CD4-positive, alpha-beta memory T cell (primary cell): ENCODE measurements at regions not wholly inside any gene's neighbourhood (a gene's known extent, or its start where the extent isn't known, plus 50 kb on each side); places are given as distances from the start of the nearest gene placed in this dataset.

Experiments used
- CTCF ChIA-PET: fragments of 350-600 bp; sonication (Branson Sonifier 250); formaldehyde crosslinking; loops from one replicate; lab custom pipeline; 2021; ENCODE audit warnings: inconsistent platforms; ENCODE audit not compliant: partially characterized antibody; lab: Charles Lee
- POLR2A ChIA-PET: fragments of 350-600 bp; sonication (Branson Sonifier 250); formaldehyde crosslinking; loops from one replicate; lab custom pipeline; 2021; ENCODE audit not compliant: partially characterized antibody; lab: Charles Lee
- DNase-seq, 5 donors: peaks; one replicate each; pipeline versions ENCODE4 v3.0.0 to v3.0.0-alpha.2; 2020 to 2022; ENCODE audit warnings: mixed read lengths in 1 of 5
- H3K27ac ChIP-seq: one replicate; pipeline ENCODE4 v1.7.0; 2013; ENCODE audit warnings: low read depth, low read length
- H3K27me3 ChIP-seq: 2 replicates; pipeline ENCODE4 v1.7.0; 2013; ENCODE audit warnings: mild to moderate bottlenecking, low read length, moderate library complexity; ENCODE audit not compliant: insufficient read depth
- H3K36me3 ChIP-seq: 2 replicates; pipeline ENCODE4 v1.7.0; 2013; ENCODE audit warnings: mild to moderate bottlenecking, low read length, moderate library complexity; ENCODE audit not compliant: insufficient read depth
- H3K4me1 ChIP-seq: 2 replicates; pipeline ENCODE4 v1.7.0; 2013; ENCODE audit warnings: mild to moderate bottlenecking, low read length, moderate library complexity; ENCODE audit not compliant: insufficient read depth
- H3K4me3 ChIP-seq, 2 donors: one replicate each; pipeline ENCODE4 v1.7.0; 2013; ENCODE audit warnings: low read length in 2 of 2, mild to moderate bottlenecking in 1 of 2
- H3K9me3 ChIP-seq, 2 donors: one replicate each; pipeline ENCODE4 v1.7.0; 2013; ENCODE audit warnings: low read length in 2 of 2, control low read depth in 1 of 2; ENCODE audit not compliant: control insufficient read depth in 1 of 2
- H3K27ac Mint-ChIP-seq, 7 donors: one replicate each; pipeline ENCODE4 v1.8.0; 2020 to 2021; ENCODE audit warnings: mixed read lengths in 7 of 7, mild to moderate bottlenecking in 6 of 7, inconsistent platforms in 3 of 7, moderate library complexity in 3 of 7
- H3K27me3 Mint-ChIP-seq, 2 donors: one replicate each; pipeline ENCODE4 v1.8.0; 2020 to 2021; ENCODE audit warnings: mixed read lengths in 2 of 2
- H3K36me3 Mint-ChIP-seq, 2 donors: one replicate each; pipeline ENCODE4 v1.8.0; 2020 to 2021; ENCODE audit warnings: mixed read lengths in 2 of 2, inconsistent platforms in 1 of 2, mild to moderate bottlenecking in 1 of 2
- H3K4me1 Mint-ChIP-seq, 4 donors: one replicate each; pipeline ENCODE4 v1.8.0; 2020 to 2021; ENCODE audit warnings: mixed read lengths in 4 of 4, mild to moderate bottlenecking in 1 of 4
- H3K4me3 Mint-ChIP-seq, 8 donors: one replicate each; pipeline ENCODE4 v1.8.0; 2020 to 2021; ENCODE audit warnings: mixed read lengths in 8 of 8, mild to moderate bottlenecking in 7 of 8, moderate library complexity in 6 of 8, inconsistent platforms in 3 of 8
- H3K9me3 Mint-ChIP-seq, 8 donors: one replicate each; pipeline ENCODE4 v1.8.0; 2020 to 2021; ENCODE audit warnings: mixed read lengths in 8 of 8, mild to moderate bottlenecking in 5 of 8, inconsistent platforms in 3 of 8, moderate library complexity in 1 of 8
- intact Hi-C: fragments of 100-400 bp; cut with micrococcal nuclease; formaldehyde crosslinking; loops from one replicate; pipeline ENCODE4 v1.15.1; 2023

DNA sequence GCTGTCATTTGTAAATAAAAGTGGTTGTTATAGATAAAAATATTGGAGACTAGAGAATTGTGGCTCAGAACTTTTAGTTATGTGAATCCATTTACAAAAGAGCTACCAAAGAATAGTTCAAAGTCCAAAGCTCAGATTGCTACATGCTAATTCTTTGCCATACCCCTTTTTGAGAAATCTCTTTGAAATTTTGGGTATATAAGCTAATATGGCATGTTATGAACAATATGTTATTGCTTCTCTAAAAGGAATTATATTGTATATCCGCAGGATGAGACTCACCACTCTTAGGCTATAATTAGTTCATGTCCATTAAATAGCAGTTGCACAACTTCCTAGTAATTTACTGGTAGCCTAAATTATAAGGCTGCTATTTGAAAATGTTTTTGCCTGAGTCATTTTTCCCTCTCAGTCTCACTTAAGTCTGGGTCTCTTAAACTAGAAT, 178.0 kb downstream of the ZNF281 start:
- ChIA-PET POLR2A (no interaction called here), CTCF (no interaction called here)
- intact Hi-C loops: no loop called here
- Histone ChIP-seq H3K4me3 (no peak overlapping the region), H3K4me1 (peaks cover 3% of the 10 kb centered on the region), H3K9me3 (no peaks in the 10 kb centered on the region), H3K27me3 (no peaks in the 10 kb centered on the region), H3K27ac (no peak overlapping the region), H3K36me3 (no peaks in the 10 kb centered on the region)
- peaks cover 4 to 7% of the 10 kb centered on the region in 2 donors for H3K27me3 Mint-ChIP-seq
- H3K4me3 Mint-ChIP-seq: no peak overlapping the region
- H3K9me3 Mint-ChIP-seq: peaks cover 0 to 2% (median 0%) of the 10 kb centered on the region in 8 donors
- no peaks in the 10 kb centered on the region for H3K36me3 Mint-ChIP-seq
- DNase-seq: no peak
- H3K4me1 Mint-ChIP-seq: peaks cover 2 to 8% (median 4%) of the 10 kb centered on the region in 4 donors
- no peak overlapping the region for H3K27ac Mint-ChIP-seq

DNA sequence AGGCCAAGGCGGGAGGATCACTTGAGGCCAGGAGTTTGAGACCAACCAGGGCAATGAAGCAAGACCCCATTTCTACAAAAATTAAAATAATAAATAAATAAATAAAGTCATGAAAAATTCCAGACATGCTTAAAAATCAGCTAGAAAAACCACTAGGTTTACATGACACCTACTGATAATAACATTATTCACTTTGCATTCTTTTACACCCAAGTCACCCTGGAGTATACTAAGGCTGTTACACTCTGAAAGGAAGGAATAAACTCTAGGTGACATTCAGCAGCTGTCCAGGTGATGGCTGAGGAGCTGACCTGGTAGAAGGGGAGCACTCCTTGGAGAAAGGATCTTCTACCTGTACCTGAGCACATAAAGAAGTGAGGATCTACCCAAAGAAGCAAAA, 179.2 kb downstream of the ZNF281 start:
- no peaks in the 10 kb centered on the region for H3K9me3 ChIP-seq
- intact Hi-C loops: no loop called here
- no peak overlapping the region for H3K4me3 ChIP-seq
- H3K27me3 ChIP-seq: no peaks in the 10 kb centered on the region
- POLR2A ChIA-PET: no interaction called here
- Mint-ChIP-seq H3K36me3 (no peaks in the 10 kb centered on the region), H3K4me1 (peaks cover 10 to 17% (median 15%) of the 10 kb centered on the region in 4 donors), H3K27ac (no peak overlapping the region), H3K4me3 (no peak overlapping the region), H3K9me3 (peaks cover 0 to 2% (median 0%) of the 10 kb centered on the region in 8 donors), H3K27me3 (peaks cover 2 to 4% of the 10 kb centered on the region in 2 donors)
- H3K4me1 ChIP-seq: peaks cover 14% of the 10 kb centered on the region
- DNase-seq: no peak
- CTCF ChIA-PET: interaction anchor here (1.1 kb wide), 1 partner anchor 28 kb away, joined by 3 read pairs; no protein-coding TSS in a partner anchor
- H3K36me3 ChIP-seq: no peaks in the 10 kb centered on the region
- no peak overlapping the region for H3K27ac ChIP-seq

DNA sequence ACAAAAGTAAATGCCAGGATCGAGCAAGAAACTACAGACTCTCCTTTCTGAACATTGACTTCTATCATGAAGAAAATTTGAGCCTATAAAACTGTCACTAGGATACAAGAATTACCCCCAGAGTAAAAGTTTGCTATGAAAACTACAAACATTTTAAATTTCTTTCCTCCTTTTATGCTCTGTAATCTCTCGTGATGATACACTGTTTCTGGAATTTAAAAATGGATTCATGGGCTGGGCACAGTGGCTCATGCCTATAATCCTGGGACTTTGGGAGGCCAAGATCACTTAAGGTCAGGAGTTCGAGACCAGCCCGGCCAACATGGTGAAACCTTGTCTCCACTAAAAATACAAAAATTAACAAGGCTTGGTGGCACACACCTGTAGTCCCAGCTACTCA, 181.3 kb downstream of the ZNF281 start:
- H3K4me3 Mint-ChIP-seq: no peak overlapping the region
- no peaks in the 10 kb centered on the region for H3K9me3 Mint-ChIP-seq
- H3K4me3 ChIP-seq: no peak overlapping the region
- intact Hi-C loops: no loop called here
- H3K36me3 Mint-ChIP-seq: no peaks in the 10 kb centered on the region
- CTCF ChIA-PET: no interaction called here
- H3K36me3 ChIP-seq: no peaks in the 10 kb centered on the region
- H3K9me3 ChIP-seq: no peaks in the 10 kb centered on the region
- peaks cover 18% of the 10 kb centered on the region for H3K4me1 ChIP-seq
- H3K27ac Mint-ChIP-seq: peak overlapping the region in 1 of 7 donors; percentile 65
- H3K27me3 Mint-ChIP-seq: no peaks in the 10 kb centered on the region
- H3K27me3 ChIP-seq: no peaks in the 10 kb centered on the region
- POLR2A ChIA-PET: no interaction called here
- no peak for DNase-seq
- no peak overlapping the region for H3K27ac ChIP-seq
- peaks cover 15 to 23% (median 21%) of the 10 kb centered on the region in 4 donors for H3K4me1 Mint-ChIP-seq

DNA sequence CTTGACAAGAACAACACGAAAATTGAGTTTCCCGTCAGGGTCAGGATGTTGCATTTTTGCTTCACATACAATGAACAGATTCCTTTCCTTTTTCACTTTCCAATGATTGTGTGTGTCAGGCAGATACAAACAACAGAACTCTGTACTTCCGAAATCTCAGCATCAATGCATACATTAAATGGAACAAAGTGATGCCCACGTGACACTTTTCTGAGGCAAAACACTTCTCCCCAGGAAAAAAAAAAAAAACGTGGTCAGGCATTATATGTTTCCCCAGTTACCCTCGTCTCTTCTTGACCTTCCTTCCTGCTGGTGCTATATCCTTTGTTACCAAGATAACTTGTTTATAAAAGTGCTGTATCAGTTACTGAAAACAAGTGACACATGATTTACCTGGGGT, 181.8 kb downstream of the ZNF281 start:
- Histone ChIP-seq H3K27me3 (no peaks in the 10 kb centered on the region), H3K9me3 (no peaks in the 10 kb centered on the region), H3K4me3 (no peak overlapping the region), H3K27ac (no peak overlapping the region), H3K4me1 (peaks cover 18% of the 10 kb centered on the region), H3K36me3 (no peaks in the 10 kb centered on the region)
- Mint-ChIP-seq H3K9me3 (no peaks in the 10 kb centered on the region), H3K27ac (peak overlapping the region in 1 of 7 donors; percentile 65), H3K4me1 (peaks cover 15 to 23% (median 21%) of the 10 kb centered on the region in 4 donors), H3K27me3 (no peaks in the 10 kb centered on the region), H3K4me3 (no peak overlapping the region), H3K36me3 (no peaks in the 10 kb centered on the region)
- intact Hi-C loops: no loop called here
- ChIA-PET CTCF (no interaction called here), POLR2A (no interaction called here)
- no peak for DNase-seq
